Lung (tissue), 11 donors: ENCODE measurements at regions not wholly inside any gene's neighbourhood (a gene's known extent, or its start where the extent isn't known, plus 50 kb on each side); places are given as distances from the start of the nearest gene placed in this dataset.

Source experiments
- ATAC-seq: fragments of 200-7000 bp; cut with Tn5 transposase; one replicate; pipeline ENCODE4 v1.9.1; 2020; ENCODE audit warnings: moderate number of reproducible peaks; ENCODE audit not compliant: insufficient read depth, low FRiP score
- DNase-seq, 3 donors: peaks; one replicate each; pipeline ENCODE4 v3.0.0-alpha.2; 2013 to 2017
- H3K27ac ChIP-seq, 2 donors: one replicate each; pipeline ENCODE4 v1.5.1; 2013; ENCODE audit warnings: mild to moderate bottlenecking in 2 of 2, moderate library complexity in 2 of 2, control low read depth in 1 of 2, inconsistent platforms in 1 of 2, low read depth in 1 of 2, low read length in 1 of 2
- H3K27me3 ChIP-seq, 3 donors: one replicate each; pipeline ENCODE4 v1.5.1; 2013; ENCODE audit warnings: low read length in 2 of 3; ENCODE audit not compliant: control insufficient read depth in 3 of 3, insufficient read depth in 3 of 3
- H3K36me3 ChIP-seq, 4 donors: one replicate each; pipeline ENCODE4 v1.5.1; 2013; ENCODE audit warnings: low read length in 4 of 4, mild to moderate bottlenecking in 1 of 4, moderate library complexity in 1 of 4; ENCODE audit not compliant: control insufficient read depth in 4 of 4, insufficient read depth in 4 of 4
- H3K4me1 ChIP-seq, 5 donors: one replicate each; pipeline ENCODE4 v1.5.1; 2013; ENCODE audit warnings: low read length in 5 of 5, mild to moderate bottlenecking in 2 of 5, moderate library complexity in 1 of 5; ENCODE audit not compliant: control insufficient read depth in 5 of 5, insufficient read depth in 5 of 5
- H3K4me3 ChIP-seq: one replicate; pipeline ENCODE4 v1.5.1; 2013; ENCODE audit warnings: mild to moderate bottlenecking, control low read depth, moderate library complexity
- H3K9ac ChIP-seq, 2 donors: one replicate each; pipeline ENCODE4 v1.5.1; 2013; ENCODE audit warnings: low read length in 2 of 2, control low read depth in 1 of 2; ENCODE audit not compliant: insufficient read depth in 1 of 2
- H3K9me3 ChIP-seq, 4 donors: one replicate each; pipeline ENCODE4 v1.5.1; 2013; ENCODE audit warnings: low read length in 3 of 4, mild to moderate bottlenecking in 1 of 4, moderate library complexity in 1 of 4; ENCODE audit not compliant: control insufficient read depth in 4 of 4, insufficient read depth in 3 of 4
- WGBS, 2 donors: extraction: QIAGEN DNeasy Blood & Tissue Kit; methylation state at CpG; one replicate each; pipeline ENCODE4 v1.1.7; 2013; 5-methylcytosine and 5-hydroxymethylcytosine counted together
- TF ChIP-seq, protein P1 (sequence below): IDR thresholded peaks from 2 replicates; pipeline ENCODE4 v1.5.1; 2012; ENCODE audit warnings: mild to moderate bottlenecking; ENCODE audit errors: control extremely low read depth, extremely low read depth
- donor health status: control.
- donor health status: control.
- donor health status: Bipolar disorder and iron deficiency.
- donor health status: healthy.
- donor health status: DM: yes; HTN: yes; CAD: no.

- Histone ChIP-seq H3K36me3 (no peaks in the 10 kb centered on the region), H3K9ac (no peak overlapping the region), H3K9me3 (peaks cover 0 to 5% (median 0%) of the 10 kb centered on the region in 4 donors), H3K27me3 (no peaks in the 10 kb centered on the region), H3K4me1 (no peaks in the 10 kb centered on the region), H3K4me3 (no peak overlapping the region), H3K27ac (no peak overlapping the region)
- 76 to 89% methylated on average over 5 of the region's 5 CpGs for WGBS, 2 donors
- TF ChIP-seq, protein P1, sequence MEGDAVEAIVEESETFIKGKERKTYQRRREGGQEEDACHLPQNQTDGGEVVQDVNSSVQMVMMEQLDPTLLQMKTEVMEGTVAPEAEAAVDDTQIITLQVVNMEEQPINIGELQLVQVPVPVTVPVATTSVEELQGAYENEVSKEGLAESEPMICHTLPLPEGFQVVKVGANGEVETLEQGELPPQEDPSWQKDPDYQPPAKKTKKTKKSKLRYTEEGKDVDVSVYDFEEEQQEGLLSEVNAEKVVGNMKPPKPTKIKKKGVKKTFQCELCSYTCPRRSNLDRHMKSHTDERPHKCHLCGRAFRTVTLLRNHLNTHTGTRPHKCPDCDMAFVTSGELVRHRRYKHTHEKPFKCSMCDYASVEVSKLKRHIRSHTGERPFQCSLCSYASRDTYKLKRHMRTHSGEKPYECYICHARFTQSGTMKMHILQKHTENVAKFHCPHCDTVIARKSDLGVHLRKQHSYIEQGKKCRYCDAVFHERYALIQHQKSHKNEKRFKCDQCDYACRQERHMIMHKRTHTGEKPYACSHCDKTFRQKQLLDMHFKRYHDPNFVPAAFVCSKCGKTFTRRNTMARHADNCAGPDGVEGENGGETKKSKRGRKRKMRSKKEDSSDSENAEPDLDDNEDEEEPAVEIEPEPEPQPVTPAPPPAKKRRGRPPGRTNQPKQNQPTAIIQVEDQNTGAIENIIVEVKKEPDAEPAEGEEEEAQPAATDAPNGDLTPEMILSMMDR, result no peak
- DNase-seq (no peak), ATAC-seq (no peak)
These were observed 80.4 kb upstream of the WSCD2 start for GRCh38 chr12:108048686-108049085.

DNA sequence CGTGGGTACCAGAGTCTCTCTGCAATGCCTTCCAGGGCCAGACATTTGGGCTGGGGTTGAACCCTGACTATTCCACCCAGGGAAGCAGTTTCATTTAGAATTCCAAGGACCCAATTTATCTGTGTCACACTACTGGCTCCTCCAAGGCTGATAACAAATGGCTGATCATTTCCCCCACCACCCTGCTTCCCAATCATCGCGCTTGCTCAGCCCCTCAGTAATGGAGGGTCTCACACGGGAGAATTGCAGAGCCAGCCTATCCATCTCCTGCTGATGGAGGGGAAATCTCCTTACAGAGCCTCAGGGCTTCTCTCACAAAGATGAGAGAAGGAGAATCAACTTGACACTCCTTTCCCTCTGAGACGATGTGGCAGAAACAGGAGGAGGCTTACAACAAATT is 78.4 kb upstream of the WSCD2 start:
- Histone ChIP-seq H3K27me3 (peaks cover 0 to 2% (median 0%) of the 10 kb centered on the region in 3 donors), H3K4me3 (no peak overlapping the region), H3K36me3 (no peaks in the 10 kb centered on the region), H3K9ac (no peak overlapping the region), H3K27ac (no peak overlapping the region), H3K9me3 (peaks cover 0 to 5% (median 0%) of the 10 kb centered on the region in 4 donors), H3K4me1 (no peaks in the 10 kb centered on the region)
- TF ChIP-seq, protein P1, result no peak
- DNase-seq (no peak), ATAC-seq (no peak)
- 42 to 44% methylated on average over 5 of the region's 5 CpGs for WGBS, 2 donors

- DNase-seq (no peak), ATAC-seq (no peak)
- TF ChIP-seq, protein P1, result no peak
- 43 to 48% methylated on average over 5 of the region's 5 CpGs for WGBS, 2 donors
- Histone ChIP-seq H3K9ac (no peak overlapping the region), H3K27ac (no peak overlapping the region), H3K4me3 (no peak overlapping the region), H3K36me3 (no peaks in the 10 kb centered on the region), H3K4me1 (no peaks in the 10 kb centered on the region), H3K9me3 (peaks cover 0 to 5% (median 0%) of the 10 kb centered on the region in 4 donors), H3K27me3 (peaks cover 0 to 2% (median 0%) of the 10 kb centered on the region in 3 donors)
These were observed 76.8 kb upstream of the WSCD2 start for GRCh38 chr12:108052260-108052659.

DNA sequence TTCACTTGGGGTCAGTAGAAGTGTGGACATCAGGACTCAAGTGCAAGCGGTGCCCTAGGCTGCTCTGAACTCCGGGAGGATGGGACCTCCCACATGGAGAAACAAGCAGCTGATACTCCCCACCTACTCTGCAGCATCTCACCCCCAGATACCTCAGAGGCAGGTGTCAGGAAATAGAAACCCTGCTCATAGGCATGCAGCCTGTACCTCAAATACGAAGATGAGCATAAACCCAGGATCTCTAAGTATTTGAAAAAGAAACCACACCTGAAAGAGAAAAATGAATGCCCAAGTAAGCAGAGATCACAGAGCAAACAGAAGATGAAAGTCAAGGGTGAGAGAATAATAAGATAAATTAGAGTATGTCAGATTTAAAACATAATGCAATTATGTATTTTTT is 75.6 kb upstream of the WSCD2 start:
- TF ChIP-seq, protein P1, result no peak
- no peaks in the 10 kb centered on the region for H3K4me1 ChIP-seq
- H3K27ac ChIP-seq, result no peak overlapping the region
- no peaks in the 10 kb centered on the region for H3K36me3 ChIP-seq
- no peak overlapping the region for H3K4me3 ChIP-seq
- 67 to 71% methylated on average over 3 of the region's 3 CpGs for WGBS, 2 donors
- no peak for DNase-seq
- H3K27me3 ChIP-seq, result peaks cover 0 to 2% (median 0%) of the 10 kb centered on the region in 3 donors
- peaks cover 0 to 5% (median 0%) of the 10 kb centered on the region in 4 donors for H3K9me3 ChIP-seq
- ATAC-seq, result no peak
- no peak overlapping the region for H3K9ac ChIP-seq
